ENCODE measurements at regions not wholly inside any gene's neighbourhood (a gene's known extent, or its start where the extent isn't known, plus 50 kb on each side); places are given as distances from the start of the nearest gene placed in this dataset.

DNA sequence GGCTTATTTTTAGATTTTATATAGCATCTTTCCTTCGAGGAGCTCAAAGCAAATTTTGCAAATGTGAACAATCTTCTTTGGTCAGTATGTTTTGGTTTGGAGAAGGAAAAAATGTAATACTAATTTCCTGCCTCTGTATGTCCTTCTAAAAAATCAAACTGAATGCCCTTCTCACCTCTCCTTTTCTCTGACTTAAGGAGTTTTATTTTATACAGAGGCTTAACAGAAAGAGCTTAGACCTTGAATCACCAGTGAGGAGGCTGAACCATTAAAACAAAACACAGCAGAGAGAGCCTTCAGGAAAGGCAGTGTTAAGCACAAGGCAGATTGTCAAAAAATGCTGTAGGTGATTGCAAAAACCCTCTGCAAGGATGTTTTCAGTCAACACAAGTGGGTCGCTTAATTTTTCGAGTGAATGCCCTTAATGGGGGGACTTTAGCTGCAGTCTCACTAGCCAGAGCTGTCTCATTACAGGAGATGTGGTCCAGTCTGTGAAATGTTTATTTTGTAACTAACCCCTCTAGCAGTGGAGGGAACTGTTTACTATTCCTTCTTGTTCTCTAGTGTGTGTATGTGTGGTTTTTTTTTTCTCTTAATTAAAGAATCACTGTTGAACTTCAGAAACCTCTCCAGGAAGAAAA is 481.3 kb upstream of the CITED2 start:
- Mint-ChIP-seq H3K36me3 (peaks cover under 1% of the 10 kb centered on the region), H3K9me3 (peaks cover 9% of the 10 kb centered on the region), H3K27ac (peak overlapping the region; percentile 79), H3K27me3 (ENCODE audit: insufficient read depth, low read depth) (no peaks in the 10 kb centered on the region), H3K4me3 (no peak overlapping the region), H3K4me1 (peaks cover 47% of the 10 kb centered on the region)
- TF ChIP-seq EZH2phosphoT487 (IDR thresholded peaks at IDR 0.05) (no peak), EZH2 (IDR thresholded peaks at IDR 0.05) (no peak)
- TF ChIP-seq, protein P1, sequence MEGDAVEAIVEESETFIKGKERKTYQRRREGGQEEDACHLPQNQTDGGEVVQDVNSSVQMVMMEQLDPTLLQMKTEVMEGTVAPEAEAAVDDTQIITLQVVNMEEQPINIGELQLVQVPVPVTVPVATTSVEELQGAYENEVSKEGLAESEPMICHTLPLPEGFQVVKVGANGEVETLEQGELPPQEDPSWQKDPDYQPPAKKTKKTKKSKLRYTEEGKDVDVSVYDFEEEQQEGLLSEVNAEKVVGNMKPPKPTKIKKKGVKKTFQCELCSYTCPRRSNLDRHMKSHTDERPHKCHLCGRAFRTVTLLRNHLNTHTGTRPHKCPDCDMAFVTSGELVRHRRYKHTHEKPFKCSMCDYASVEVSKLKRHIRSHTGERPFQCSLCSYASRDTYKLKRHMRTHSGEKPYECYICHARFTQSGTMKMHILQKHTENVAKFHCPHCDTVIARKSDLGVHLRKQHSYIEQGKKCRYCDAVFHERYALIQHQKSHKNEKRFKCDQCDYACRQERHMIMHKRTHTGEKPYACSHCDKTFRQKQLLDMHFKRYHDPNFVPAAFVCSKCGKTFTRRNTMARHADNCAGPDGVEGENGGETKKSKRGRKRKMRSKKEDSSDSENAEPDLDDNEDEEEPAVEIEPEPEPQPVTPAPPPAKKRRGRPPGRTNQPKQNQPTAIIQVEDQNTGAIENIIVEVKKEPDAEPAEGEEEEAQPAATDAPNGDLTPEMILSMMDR (IDR thresholded peaks at IDR 0.05) = no peak
- no peaks in the 10 kb centered on the region for H3K9me3 ChIP-seq (ENCODE audit: low read depth)
- no peaks in the 10 kb centered on the region for H3F3A ChIP-seq (ENCODE audit: low read depth)
- H2AFZ ChIP-seq (replicated peaks) = no peak overlapping the region
- H3K36me3 ChIP-seq = no peaks in the 10 kb centered on the region
- H3K4me1 ChIP-seq = peaks cover 18% of the 10 kb centered on the region
- DNase-seq (ENCODE audit: low spot score) = peak; percentile 4
- no peaks in the 10 kb centered on the region for H3K27me3 ChIP-seq
- peak overlapping the region; percentile 17 for H3K4me2 ChIP-seq
- no peaks in the 10 kb centered on the region for H4K20me1 ChIP-seq (ENCODE audit: low read depth)
- no peak overlapping the region for H3K4me3 ChIP-seq
- H3K79me2 ChIP-seq (ENCODE audit: low read depth) = no peaks in the 10 kb centered on the region
- no peak overlapping the region for H3K9ac ChIP-seq
- no peak overlapping the region for H3K27ac ChIP-seq

DNA sequence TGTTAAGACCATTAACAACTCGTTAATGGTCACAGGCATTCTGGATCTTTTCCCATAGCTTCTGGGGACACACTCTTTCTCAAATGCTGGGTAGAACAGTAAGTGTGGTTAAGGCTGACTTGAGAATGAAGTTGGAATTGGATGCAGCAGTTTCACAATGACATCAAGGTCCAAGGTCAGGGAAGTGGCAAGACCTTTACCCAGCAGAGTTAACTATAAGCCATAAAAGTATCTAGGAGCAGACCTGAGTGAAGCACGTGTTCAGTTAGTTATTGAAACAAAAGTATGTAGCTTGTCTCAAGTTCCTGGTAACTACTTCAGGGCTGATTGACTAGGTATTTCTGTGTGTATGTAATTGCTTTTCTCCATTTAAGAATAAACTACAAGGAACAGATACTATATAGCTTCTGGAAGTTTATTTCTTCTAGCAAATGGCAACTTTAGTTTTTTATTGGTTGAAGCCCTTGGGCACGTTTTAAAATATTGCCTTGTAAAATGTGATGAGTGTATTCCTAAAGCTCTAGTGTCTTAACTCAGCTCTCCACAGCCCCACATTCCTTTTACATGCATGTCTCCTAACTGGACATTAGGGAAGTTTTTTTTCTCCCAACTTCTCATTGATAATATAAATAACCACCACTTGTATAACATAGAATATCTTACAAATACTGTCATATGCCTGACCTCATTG is 479.0 kb upstream of the CITED2 start:
- Histone ChIP-seq H3K4me1 (peaks cover 18% of the 10 kb centered on the region), H3K9ac (no peak overlapping the region), H3K27me3 (no peaks in the 10 kb centered on the region), H2AFZ (replicated peaks) (no peak overlapping the region), H3K9me3 (ENCODE audit: low read depth) (no peaks in the 10 kb centered on the region), H3K4me3 (no peak overlapping the region), H3K79me2 (ENCODE audit: low read depth) (no peaks in the 10 kb centered on the region), H3K36me3 (no peaks in the 10 kb centered on the region), H3K27ac (no peak overlapping the region), H3K4me2 (no peak overlapping the region), H3F3A (ENCODE audit: low read depth) (no peaks in the 10 kb centered on the region), H4K20me1 (ENCODE audit: low read depth) (no peaks in the 10 kb centered on the region)
- no peak overlapping the region for H3K27ac Mint-ChIP-seq
- peaks cover 2% of the 10 kb centered on the region for H3K27me3 Mint-ChIP-seq (ENCODE audit: insufficient read depth, low read depth)
- no peak for DNase-seq (ENCODE audit: low spot score)
- TF ChIP-seq EZH2 (IDR thresholded peaks at IDR 0.05) (no peak), EZH2phosphoT487 (IDR thresholded peaks at IDR 0.05) (no peak)
- TF ChIP-seq, protein P1 (IDR thresholded peaks at IDR 0.05) = no peak
- no peak overlapping the region for H3K4me3 Mint-ChIP-seq
- no peaks in the 10 kb centered on the region for H3K36me3 Mint-ChIP-seq
- peaks cover 15% of the 10 kb centered on the region for H3K9me3 Mint-ChIP-seq
- peaks cover 45% of the 10 kb centered on the region for H3K4me1 Mint-ChIP-seq

- Mint-ChIP-seq H3K4me1 (peaks cover 44% of the 10 kb centered on the region), H3K9me3 (peaks cover 15% of the 10 kb centered on the region), H3K27me3 (ENCODE audit: insufficient read depth, low read depth) (peaks cover 2% of the 10 kb centered on the region), H3K36me3 (no peaks in the 10 kb centered on the region), H3K4me3 (no peak overlapping the region), H3K27ac (no peak overlapping the region)
- H3K9ac ChIP-seq = no peak overlapping the region
- H3K36me3 ChIP-seq = no peaks in the 10 kb centered on the region
- H2AFZ ChIP-seq (replicated peaks) = no peak overlapping the region
- DNase-seq (ENCODE audit: low spot score) = no peak
- H4K20me1 ChIP-seq (ENCODE audit: low read depth) = no peaks in the 10 kb centered on the region
- no peaks in the 10 kb centered on the region for H3K79me2 ChIP-seq (ENCODE audit: low read depth)
- H3K4me1 ChIP-seq = peaks cover 19% of the 10 kb centered on the region
- no peak overlapping the region for H3K4me2 ChIP-seq
- H3K4me3 ChIP-seq = no peak overlapping the region
- no peaks in the 10 kb centered on the region for H3K9me3 ChIP-seq (ENCODE audit: low read depth)
- no peak overlapping the region for H3K27ac ChIP-seq
- TF ChIP-seq EZH2phosphoT487 (IDR thresholded peaks at IDR 0.05) (no peak), EZH2 (IDR thresholded peaks at IDR 0.05) (no peak)
- TF ChIP-seq, protein P1 (IDR thresholded peaks at IDR 0.05) = no peak
- no peaks in the 10 kb centered on the region for H3F3A ChIP-seq (ENCODE audit: low read depth)
- H3K27me3 ChIP-seq = no peaks in the 10 kb centered on the region
Observed at GRCh38 chr6:139852488-139853140, 478.2 kb upstream of the CITED2 start.
